ENCODE measurements at regions not wholly inside any gene's neighbourhood (a gene's known extent, or its start where the extent isn't known, plus 50 kb on each side); places are given as distances from the start of the nearest gene placed in this dataset.

GRCh38 chr9:115326461-115326860 is 208.5 kb upstream of the TNC start:
- no peak for TF ChIP-seq GATA2 (IDR thresholded peaks at IDR 0.05; ENCODE audit: low read depth, low read length)
- no peak for TF ChIP-seq GATA3 (IDR thresholded peaks at IDR 0.05; ENCODE audit: low read depth, low read length)

Data from SH-SY5Y (cell line).